ENCODE measurements at regions not wholly inside any gene's neighbourhood (a gene's known extent, or its start where the extent isn't known, plus 50 kb on each side); places are given as distances from the start of the nearest gene placed in this dataset.

GRCh38 chr1:214933375-214933774 lies 149.2 kb upstream of the KCNK2 start (continued):
- TF ChIP-seq CTBP2 (IDR thresholded peaks at IDR 0.05; ENCODE audit: borderline replicate concordance, insufficient read depth, insufficient read length, low read length) (no peak), TCF12 (IDR thresholded peaks at IDR 0.05; ENCODE audit: low read depth, low read length) (no peak), KDM4A (IDR thresholded peaks at IDR 0.05; ENCODE audit: low read depth, low read length, severe bottlenecking) (no peak)
